ENCODE measurements at regions not wholly inside any gene's neighbourhood (a gene's known extent, or its start where the extent isn't known, plus 50 kb on each side); places are given as distances from the start of the nearest gene placed in this dataset.
"Not testable (repeated sequence)": the region's sequence is repeated elsewhere in the genome, so short reads cannot be mapped to it uniquely, and the experiment has no call there.

- no peak for DNase-seq
Observed at GRCh38 chr14:49105512-49105911, 480.7 kb downstream of the RPS29 start.

- DNase-seq: no peak
Observed at GRCh38 chr14:49092345-49092744, 493.8 kb downstream of the RPS29 start.

- no peak for DNase-seq
Observed at GRCh38 chr14:49089107-49089506, 497.1 kb downstream of the RPS29 start.

- DNase-seq: not testable (repeated sequence)
Observed at GRCh38 chr14:49073292-49073691, 512.9 kb downstream of the RPS29 start.

GRCh38 chr14:49058511-49058910, 527.7 kb downstream of the RPS29 start:
- no peak for DNase-seq

- no peak for DNase-seq
Observed at GRCh38 chr14:49057838-49058510, 528.2 kb downstream of the RPS29 start.

GRCh38 chr14:49056021-49056420, 530.2 kb downstream of the RPS29 start:
- DNase-seq: no peak

- no peak for DNase-seq
Observed at GRCh38 chr14:49052521-49052920, 533.7 kb downstream of the RPS29 start.

- no peak for DNase-seq
Observed at GRCh38 chr14:49051328-49052060, 534.7 kb downstream of the RPS29 start.

- DNase-seq: no peak
Observed at GRCh38 chr14:49050822-49051221, 535.4 kb downstream of the RPS29 start.

- DNase-seq: no peak
Observed at GRCh38 chr14:49049711-49050110, 536.5 kb downstream of the RPS29 start.

GRCh38 chr14:49044981-49045380, 541.2 kb downstream of the RPS29 start:
- no peak for DNase-seq

GRCh38 chr14:49036984-49037516, 549.1 kb downstream of the RPS29 start:
- DNase-seq: no peak

GRCh38 chr14:49036266-49036665, 549.9 kb downstream of the RPS29 start:
- DNase-seq: no peak

- no peak for DNase-seq
Observed at GRCh38 chr14:49033131-49033530, 553.0 kb downstream of the RPS29 start.

GRCh38 chr14:49031710-49032109, 554.5 kb downstream of the RPS29 start:
- DNase-seq: not testable (repeated sequence)

- no peak for DNase-seq
Observed at GRCh38 chr14:49019467-49020115, 566.6 kb downstream of the RPS29 start.

- DNase-seq: no peak
Observed at GRCh38 chr14:49017447-49017846, 568.7 kb downstream of the RPS29 start.

GRCh38 chr14:49016381-49016780, 569.8 kb downstream of the RPS29 start:
- DNase-seq: no peak

GRCh38 chr14:49014476-49014875, 571.7 kb downstream of the RPS29 start:
- DNase-seq: no peak

- no peak for DNase-seq
Observed at GRCh38 chr14:49008363-49008762, 577.8 kb downstream of the RPS29 start.

- DNase-seq: no peak
Observed at GRCh38 chr14:48991141-48991540, 595.0 kb downstream of the RPS29 start.

- DNase-seq: no peak
Observed at GRCh38 chr14:48983351-48983888, 602.8 kb downstream of the RPS29 start.

- DNase-seq: no peak
Observed at GRCh38 chr14:48974994-48975393, 611.2 kb downstream of the RPS29 start.

Data from NCI-H2171 treated with DMSO at 0.1 percent for 48 hours (cell line).